GM23338 (cell line): ENCODE measurements at regions not wholly inside any gene's neighbourhood (a gene's known extent, or its start where the extent isn't known, plus 50 kb on each side); places are given as distances from the start of the nearest gene placed in this dataset.
A peak's percentile ranks its signal among the peaks of the same experiment; 100 is the strongest.

Experiments used
- ATAC-seq: fragments of 200-7000 bp; cut with Tn5 transposase; 3 replicates; pipeline ENCODE4 v1.9.1; 2020
- DNase-seq: peaks from one replicate; pipeline ENCODE4 v3.0.0-alpha.2; 2015; ENCODE audit warnings: low spot score
- H2AFZ ChIP-seq: fragments of 200-600 bp; sonication (generic); 2 replicates; pipeline ENCODE4 v1.8.0; 2016; ENCODE audit warnings: antibody characterized with exemption, mild to moderate bottlenecking, moderate library complexity
- H3F3A ChIP-seq: fragments of 200-600 bp; sonication (generic); replicated peaks from 2 replicates; pipeline ENCODE4 v1.8.0; 2017; ENCODE audit warnings: antibody characterized with exemption, mixed run types, low read depth
- H3K27ac ChIP-seq: fragments of 200-600 bp; sonication (generic); 2 replicates; pipeline ENCODE4 v1.6.1; 2016; ENCODE audit warnings: low read depth
- H3K27me3 ChIP-seq: fragments of 200-600 bp; sonication (generic); 2 replicates; pipeline ENCODE4 v1.8.0; 2016; ENCODE audit warnings: mild to moderate bottlenecking, mixed run types, moderate library complexity; ENCODE audit not compliant: insufficient read depth
- H3K36me3 ChIP-seq: fragments of 200-600 bp; sonication (generic); 2 replicates; pipeline ENCODE4 v1.8.0; 2016; ENCODE audit warnings: mild to moderate bottlenecking; ENCODE audit not compliant: insufficient read depth
- H3K4me1 ChIP-seq: fragments of 200-600 bp; sonication (generic); 2 replicates; pipeline ENCODE4 v1.8.0; 2016; ENCODE audit warnings: mild to moderate bottlenecking, moderate library complexity; ENCODE audit not compliant: insufficient read depth
- H3K4me2 ChIP-seq: fragments of 200-600 bp; sonication (generic); 2 replicates; pipeline ENCODE4 v1.7.1; 2017; ENCODE audit warnings: mixed run types
- H3K4me3 ChIP-seq: fragments of 200-600 bp; sonication (generic); 2 replicates; pipeline ENCODE4 v1.6.1; 2016; ENCODE audit warnings: mixed run types
- H3K79me2 ChIP-seq: fragments of 200-600 bp; sonication (generic); replicated peaks from 2 replicates; pipeline ENCODE4 v1.8.0; 2017; ENCODE audit warnings: mild to moderate bottlenecking; ENCODE audit not compliant: insufficient read depth
- H3K9me2 ChIP-seq: fragments of 200-600 bp; sonication (generic); 2 replicates; pipeline ENCODE4 v1.8.0; 2017; ENCODE audit not compliant: insufficient read depth
- H4K20me1 ChIP-seq: fragments of 200-600 bp; sonication (generic); replicated peaks from 2 replicates; pipeline ENCODE4 v1.8.0; 2017; ENCODE audit warnings: mild to moderate bottlenecking; ENCODE audit not compliant: insufficient read depth
- H3K27ac Mint-ChIP-seq: 2 replicates; pipeline ENCODE4 v1.8.0; 2020; ENCODE audit warnings: inconsistent platforms, mild to moderate bottlenecking, moderate library complexity, mixed read lengths
- H3K27me3 Mint-ChIP-seq: 3 replicates; pipeline ENCODE4 v1.8.0; 2022; ENCODE audit warnings: low read depth, mild to moderate bottlenecking, moderate library complexity, mixed read lengths, inconsistent platforms; ENCODE audit not compliant: insufficient read depth, poor library complexity
- H3K36me3 Mint-ChIP-seq: 3 replicates; pipeline ENCODE4 v1.8.0; 2021; ENCODE audit warnings: low read depth, mild to moderate bottlenecking, inconsistent platforms, moderate library complexity, mixed read lengths
- H3K4me1 Mint-ChIP-seq: 3 replicates; pipeline ENCODE4 v1.8.0; 2020; ENCODE audit warnings: mild to moderate bottlenecking, inconsistent platforms, mixed read lengths
- H3K4me3 Mint-ChIP-seq: 3 replicates; pipeline ENCODE4 v1.8.0; 2021; ENCODE audit warnings: moderate library complexity, mild to moderate bottlenecking, inconsistent platforms, mixed read lengths
- H3K9me3 Mint-ChIP-seq: 3 replicates; pipeline ENCODE4 v1.8.0; 2020; ENCODE audit warnings: moderate library complexity, mild to moderate bottlenecking, inconsistent platforms, mixed read lengths
- CREB1 ChIP-seq: fragments of 250-450 bp; sonication (Bioruptor Pico); IDR thresholded peaks from 2 replicates; pipeline ENCODE4 v1.5.0; 2020; ENCODE audit warnings: low read depth, mild to moderate bottlenecking, moderate library complexity
- CTCF ChIP-seq, 2 experiments: fragments of 200-600 bp in 1 of 2; sonication (generic) in 1 of 2; conservative IDR thresholded peaks; 2 replicates each; pipeline versions ENCODE4 v1.5.1 to v1.6.1; 2016 to 2017; ENCODE audit warnings: antibody characterized with exemption in 2 of 2, low read depth in 2 of 2, mild to moderate bottlenecking in 2 of 2, moderate library complexity in 1 of 2
- ETS1 ChIP-seq: IDR thresholded peaks from 2 replicates; pipeline ENCODE4 v1.6.1; 2016; ENCODE audit warnings: antibody characterized with exemption
- EZH2 ChIP-seq: fragments of 200-600 bp; sonication (generic); IDR thresholded peaks from one replicate; pipeline ENCODE4 v1.8.0; 2017; ENCODE audit warnings: antibody characterized with exemption, mild to moderate bottlenecking, low read depth; ENCODE audit not compliant: unreplicated experiment
- EZH2phosphoT487 ChIP-seq: fragments of 200-600 bp; sonication (generic); IDR thresholded peaks from one replicate; pipeline ENCODE4 v1.8.1; 2018; ENCODE audit warnings: antibody characterized with exemption; ENCODE audit not compliant: unreplicated experiment
- JUNB ChIP-seq: IDR thresholded peaks from one replicate; pipeline ENCODE4 v1.6.1; 2016; ENCODE audit warnings: antibody characterized with exemption; ENCODE audit not compliant: unreplicated experiment
- POLR2AphosphoS5 ChIP-seq: IDR thresholded peaks from 2 replicates; pipeline ENCODE4 v1.6.1; 2016; ENCODE audit warnings: antibody characterized with exemption, low read depth
- REST ChIP-seq: IDR thresholded peaks from one replicate; pipeline ENCODE4 v1.6.1; 2018; ENCODE audit warnings: antibody characterized with exemption; ENCODE audit not compliant: unreplicated experiment
- STAT1 ChIP-seq: IDR thresholded peaks from one replicate; pipeline ENCODE4 v1.6.1; 2016; ENCODE audit warnings: antibody characterized with exemption; ENCODE audit not compliant: unreplicated experiment
- ZNF331 ChIP-seq: fragments of 250-450 bp; sonication (Bioruptor Pico); IDR thresholded peaks from 2 replicates; pipeline ENCODE4 v1.5.0; 2020; ENCODE audit warnings: low read depth, mild to moderate bottlenecking, moderate library complexity

- TF ChIP-seq REST: no peak
- no peak for TF ChIP-seq ZNF331 (CRISPR knock-in tag)
- no peak for TF ChIP-seq JUNB
- TF ChIP-seq CREB1 (CRISPR knock-in tag): no peak
- no peak for TF ChIP-seq STAT1
These were observed 412.1 kb upstream of the GRIA3 start (continued) for GRCh38 chrX:122771933-122772332.

- H3K36me3 ChIP-seq: no peaks in the 10 kb centered on the region
- TF ChIP-seq ETS1 (no peak), CTCF (conservative IDR thresholded peaks at IDR 0.05; ENCODE audit: low read depth in 2 of 2) (peak; percentile 41 to 52; a peak in 3 of 4 replicates), CREB1 (CRISPR knock-in tag) (no peak)
- H3F3A ChIP-seq: no peaks in the 10 kb centered on the region
- Mint-ChIP-seq H3K4me1 (no peaks in the 10 kb centered on the region; the same call in 2 of the 3 replicates), H3K9me3 (no peaks in the 10 kb centered on the region; the same call in 2 of the 3 replicates), H3K36me3 (no peaks in the 10 kb centered on the region), H3K27ac (no peak overlapping the region), H3K27me3 (no peaks in the 10 kb centered on the region), H3K4me3 (no peak overlapping the region)
- no peaks in the 10 kb centered on the region for H3K79me2 ChIP-seq
- H3K4me3 ChIP-seq: no peak overlapping the region
- H3K4me2 ChIP-seq: no peak overlapping the region
- no peaks in the 10 kb centered on the region for H3K9me2 ChIP-seq
- ATAC-seq: no peak
- no peak overlapping the region for H3K27ac ChIP-seq
- no peak overlapping the region for H2AFZ ChIP-seq
- H3K27me3 ChIP-seq: no peaks in the 10 kb centered on the region
- DNase-seq: peak; percentile 6
- no peaks in the 10 kb centered on the region for H4K20me1 ChIP-seq
- H3K4me1 ChIP-seq: no peaks in the 10 kb centered on the region
These were observed 406.3 kb upstream of the GRIA3 start for GRCh38 chrX:122777766-122778165.

GRCh38 chrX:122783918-122784317 lies 400.2 kb upstream of the GRIA3 start:
- ATAC-seq: no peak
- no peak overlapping the region for H3K27ac Mint-ChIP-seq
- no peak overlapping the region for H3K4me3 Mint-ChIP-seq
- no peaks in the 10 kb centered on the region for H3K36me3 Mint-ChIP-seq
- Histone ChIP-seq H3K4me2 (no peak overlapping the region), H3K9me2 (no peaks in the 10 kb centered on the region), H3K36me3 (no peaks in the 10 kb centered on the region), H3K4me1 (no peaks in the 10 kb centered on the region), H3F3A (no peaks in the 10 kb centered on the region), H3K27ac (no peak overlapping the region), H3K79me2 (no peaks in the 10 kb centered on the region), H3K4me3 (no peak overlapping the region), H3K27me3 (no peaks in the 10 kb centered on the region), H2AFZ (no peak overlapping the region), H4K20me1 (no peaks in the 10 kb centered on the region)
- no peak for DNase-seq
- no peaks in the 10 kb centered on the region for H3K9me3 Mint-ChIP-seq
- H3K4me1 Mint-ChIP-seq: no peaks in the 10 kb centered on the region
- H3K27me3 Mint-ChIP-seq: no peaks in the 10 kb centered on the region
- TF ChIP-seq CREB1 (CRISPR knock-in tag) (no peak), EZH2 (no peak), POLR2AphosphoS5 (no peak), STAT1 (no peak), JUNB (no peak), ZNF331 (CRISPR knock-in tag) (no peak), EZH2phosphoT487 (no peak)
